ENCODE measurements at regions not wholly inside any gene's neighbourhood (a gene's known extent, or its start where the extent isn't known, plus 50 kb on each side); places are given as distances from the start of the nearest gene placed in this dataset.
A peak's percentile ranks its signal among the peaks of the same experiment; 100 is the strongest.
"Not testable (repeated sequence)": the region's sequence is repeated elsewhere in the genome, so short reads cannot be mapped to it uniquely, and the experiment has no call there.

DNA sequence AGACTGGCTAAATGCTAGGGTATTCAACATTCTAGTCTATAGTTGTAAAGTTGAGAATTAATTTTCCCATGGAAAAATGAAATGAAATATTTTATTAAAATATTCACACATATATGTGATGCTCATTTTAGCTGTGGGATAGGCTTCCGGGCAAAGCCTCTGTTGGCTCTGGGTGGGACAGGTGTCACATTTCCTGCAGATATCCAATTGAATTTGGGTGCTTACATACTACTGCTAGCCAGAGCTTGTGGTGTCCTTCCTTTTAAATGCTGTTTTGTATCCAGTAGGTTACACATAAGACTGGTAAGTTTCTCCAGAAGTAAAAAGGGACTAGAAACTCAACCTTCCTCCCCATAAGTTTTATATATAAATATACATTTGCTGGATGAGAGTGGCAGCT lies 73.8 kb downstream of the RPRM start:
- Mint-ChIP-seq H3K27me3 (ENCODE audit: low read depth) (no peaks in the 10 kb centered on the region), H3K4me1 (peaks cover 7% of the 10 kb centered on the region), H3K36me3 (ENCODE audit: low read depth) (peaks cover 4% of the 10 kb centered on the region), H3K9me3 (no peaks in the 10 kb centered on the region), H3K27ac (ENCODE audit: unreplicated experiment) (no peak overlapping the region), H3K4me3 (peak overlapping the region; percentile 91)
- TF ChIP-seq, protein P1, sequence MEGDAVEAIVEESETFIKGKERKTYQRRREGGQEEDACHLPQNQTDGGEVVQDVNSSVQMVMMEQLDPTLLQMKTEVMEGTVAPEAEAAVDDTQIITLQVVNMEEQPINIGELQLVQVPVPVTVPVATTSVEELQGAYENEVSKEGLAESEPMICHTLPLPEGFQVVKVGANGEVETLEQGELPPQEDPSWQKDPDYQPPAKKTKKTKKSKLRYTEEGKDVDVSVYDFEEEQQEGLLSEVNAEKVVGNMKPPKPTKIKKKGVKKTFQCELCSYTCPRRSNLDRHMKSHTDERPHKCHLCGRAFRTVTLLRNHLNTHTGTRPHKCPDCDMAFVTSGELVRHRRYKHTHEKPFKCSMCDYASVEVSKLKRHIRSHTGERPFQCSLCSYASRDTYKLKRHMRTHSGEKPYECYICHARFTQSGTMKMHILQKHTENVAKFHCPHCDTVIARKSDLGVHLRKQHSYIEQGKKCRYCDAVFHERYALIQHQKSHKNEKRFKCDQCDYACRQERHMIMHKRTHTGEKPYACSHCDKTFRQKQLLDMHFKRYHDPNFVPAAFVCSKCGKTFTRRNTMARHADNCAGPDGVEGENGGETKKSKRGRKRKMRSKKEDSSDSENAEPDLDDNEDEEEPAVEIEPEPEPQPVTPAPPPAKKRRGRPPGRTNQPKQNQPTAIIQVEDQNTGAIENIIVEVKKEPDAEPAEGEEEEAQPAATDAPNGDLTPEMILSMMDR (conservative IDR thresholded peaks at IDR 0.05), result no peak
- no peak for DNase-seq (ENCODE audit: low read depth, low spot score)

DNA sequence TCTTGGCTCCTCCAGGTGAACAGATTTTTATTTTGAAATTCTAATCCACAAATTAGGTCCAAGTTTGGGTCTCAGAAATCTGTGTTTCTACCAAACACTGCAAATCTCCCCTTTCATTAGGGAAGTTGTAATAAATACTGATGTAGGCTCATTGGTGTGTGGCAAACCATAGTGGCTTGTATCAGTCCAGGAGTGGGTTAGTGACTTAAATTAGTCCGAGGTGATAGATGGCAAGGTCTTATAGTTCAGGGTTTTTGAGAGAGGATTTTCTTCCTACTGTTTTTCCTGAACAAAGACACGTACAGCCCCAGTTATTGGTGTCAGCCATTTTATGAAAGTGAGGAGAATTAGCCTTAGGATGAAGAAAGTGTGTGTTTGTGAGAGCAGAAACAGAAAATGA lies 74.6 kb downstream of the RPRM start:
- H3K27me3 Mint-ChIP-seq (ENCODE audit: low read depth), result no peaks in the 10 kb centered on the region
- DNase-seq (ENCODE audit: low read depth, low spot score), result peak; percentile 2
- peak overlapping the region; percentile 91 for H3K4me3 Mint-ChIP-seq
- H3K27ac Mint-ChIP-seq (ENCODE audit: unreplicated experiment), result peak overlapping the region; percentile 96
- H3K9me3 Mint-ChIP-seq, result no peaks in the 10 kb centered on the region
- peaks cover 4% of the 10 kb centered on the region for H3K36me3 Mint-ChIP-seq (ENCODE audit: low read depth)
- TF ChIP-seq, protein P1 (conservative IDR thresholded peaks at IDR 0.05), result no peak
- peaks cover 7% of the 10 kb centered on the region for H3K4me1 Mint-ChIP-seq

DNA sequence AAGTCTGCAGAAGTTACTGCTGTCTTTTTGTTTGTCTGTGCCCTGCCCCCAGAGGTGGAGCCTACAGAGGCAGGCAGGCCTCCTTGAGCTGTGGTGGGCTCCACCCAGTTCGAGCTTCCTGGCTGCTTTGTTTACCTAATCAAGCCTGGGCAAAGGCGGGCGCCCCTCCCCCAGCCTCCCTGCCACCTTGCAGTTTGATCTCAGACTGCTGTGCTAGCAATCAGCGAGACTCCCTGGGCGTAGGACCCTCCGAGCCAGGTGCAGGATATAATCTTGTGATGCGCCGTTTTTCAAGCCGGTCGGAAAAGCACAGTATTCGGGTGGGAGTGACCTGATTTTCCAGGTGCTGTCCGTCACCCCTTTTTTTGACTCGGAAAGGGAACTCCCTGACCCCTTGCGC lies 75.2 kb downstream of the RPRM start:
- H3K27me3 Mint-ChIP-seq (ENCODE audit: low read depth); H3K36me3 Mint-ChIP-seq (ENCODE audit: low read depth); H3K9me3 Mint-ChIP-seq; H3K4me1 Mint-ChIP-seq: not testable (repeated sequence)
- Mint-ChIP-seq H3K27ac (ENCODE audit: unreplicated experiment) (peak overlapping the region; percentile 96), H3K4me3 (peak overlapping the region; percentile 91)
- peak; percentile 28 for DNase-seq (ENCODE audit: low read depth, low spot score)

DNA sequence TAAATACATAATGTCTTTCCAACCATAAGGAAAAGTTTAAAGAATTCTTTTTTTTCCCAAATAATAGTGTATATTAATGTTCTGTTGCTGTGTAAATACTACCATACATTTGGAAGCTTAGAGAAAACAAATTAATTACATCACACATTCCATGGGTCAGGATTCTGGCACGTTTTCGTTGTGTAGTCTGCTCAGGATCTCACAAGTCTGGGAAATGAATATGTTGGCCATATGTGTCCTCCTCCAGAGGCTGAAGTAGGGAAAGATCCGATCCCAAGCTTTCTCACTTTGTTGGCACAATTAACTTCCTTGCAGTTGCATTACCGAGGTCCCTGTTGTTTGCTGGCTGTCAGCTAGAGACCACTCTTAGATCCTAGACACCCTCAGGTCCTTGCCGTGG lies 83.9 kb downstream of the RPRM start:
- Mint-ChIP-seq H3K27ac (ENCODE audit: unreplicated experiment) (no peak overlapping the region), H3K9me3 (no peaks in the 10 kb centered on the region), H3K4me1 (no peaks in the 10 kb centered on the region), H3K27me3 (ENCODE audit: low read depth) (no peaks in the 10 kb centered on the region), H3K4me3 (no peak overlapping the region), H3K36me3 (ENCODE audit: low read depth) (peaks cover 2% of the 10 kb centered on the region)
- no peak for DNase-seq (ENCODE audit: low read depth, low spot score)
- TF ChIP-seq, protein P1 (conservative IDR thresholded peaks at IDR 0.05), result no peak

DNA sequence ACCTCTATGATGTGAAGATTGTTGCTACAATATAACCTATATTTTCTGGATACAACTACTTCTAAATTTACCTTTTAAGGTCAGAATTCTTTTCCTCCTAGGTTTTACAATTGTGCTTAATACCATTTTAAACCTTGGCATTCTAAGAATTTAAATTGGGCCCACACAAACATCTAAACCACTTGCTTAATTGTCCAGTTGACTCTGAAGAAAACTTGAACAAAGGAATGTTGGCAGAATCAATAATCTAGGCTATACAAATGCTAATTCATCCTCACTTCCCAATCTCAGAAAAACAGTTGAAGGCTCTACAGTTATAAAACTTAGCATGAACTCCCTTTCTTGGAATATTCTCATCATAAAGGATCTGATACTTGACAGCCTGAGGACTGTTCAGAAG lies 84.3 kb downstream of the RPRM start:
- no peaks in the 10 kb centered on the region for H3K4me1 Mint-ChIP-seq
- TF ChIP-seq, protein P1 (conservative IDR thresholded peaks at IDR 0.05), result no peak
- no peaks in the 10 kb centered on the region for H3K27me3 Mint-ChIP-seq (ENCODE audit: low read depth)
- no peaks in the 10 kb centered on the region for H3K9me3 Mint-ChIP-seq
- DNase-seq (ENCODE audit: low read depth, low spot score), result no peak
- H3K4me3 Mint-ChIP-seq, result no peak overlapping the region
- H3K27ac Mint-ChIP-seq (ENCODE audit: unreplicated experiment), result no peak overlapping the region
- H3K36me3 Mint-ChIP-seq (ENCODE audit: low read depth), result peaks cover 2% of the 10 kb centered on the region

DNA sequence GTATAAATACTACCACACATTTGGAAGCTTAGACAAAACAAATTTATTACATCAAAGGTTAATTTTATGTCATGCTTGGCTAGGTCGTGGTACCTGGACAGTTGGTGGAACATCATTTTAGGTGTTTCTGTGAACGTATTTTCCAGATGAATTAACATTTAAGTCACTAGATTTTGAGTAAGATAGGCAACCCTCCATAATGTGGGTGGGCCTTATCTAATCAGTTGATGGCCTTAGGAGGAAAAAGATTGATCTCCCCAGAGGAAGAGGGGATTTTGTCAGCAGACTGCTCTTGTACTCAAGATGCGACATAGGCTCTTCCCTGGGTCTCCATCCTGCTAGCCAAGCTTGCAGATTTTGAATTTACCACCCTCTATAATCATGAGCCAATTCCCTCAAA lies 85.0 kb downstream of the RPRM start:
- Mint-ChIP-seq H3K36me3 (ENCODE audit: low read depth) (peaks cover 2% of the 10 kb centered on the region), H3K4me1 (no peaks in the 10 kb centered on the region), H3K27ac (ENCODE audit: unreplicated experiment) (no peak overlapping the region), H3K9me3 (no peaks in the 10 kb centered on the region), H3K27me3 (ENCODE audit: low read depth) (no peaks in the 10 kb centered on the region), H3K4me3 (no peak overlapping the region)
- no peak for DNase-seq (ENCODE audit: low read depth, low spot score)
- TF ChIP-seq, protein P1 (conservative IDR thresholded peaks at IDR 0.05), result no peak

Measured in neural crest cell (in vitro differentiated cells).